ENCODE measurements at regions not wholly inside any gene's neighbourhood (a gene's known extent, or its start where the extent isn't known, plus 50 kb on each side); places are given as distances from the start of the nearest gene placed in this dataset.

GRCh38 chr18:51658436-51658835 is 461.0 kb upstream of the MEX3C start:
- no peaks in the 10 kb centered on the region for H3K36me3 Mint-ChIP-seq (ENCODE audit: low read depth)
- peaks cover 13% of the 10 kb centered on the region for H3K27me3 Mint-ChIP-seq (ENCODE audit: low read depth)
- no peak for DNase-seq (ENCODE audit: low read depth, low spot score)
- H3K27ac Mint-ChIP-seq (ENCODE audit: unreplicated experiment), result peak overlapping the region; percentile 48
- no peak for TF ChIP-seq CTCF (conservative IDR thresholded peaks at IDR 0.05)
- H3K9me3 Mint-ChIP-seq, result no peaks in the 10 kb centered on the region
- H3K4me3 Mint-ChIP-seq, result no peak overlapping the region
- peaks cover 19% of the 10 kb centered on the region for H3K4me1 Mint-ChIP-seq

DNA sequence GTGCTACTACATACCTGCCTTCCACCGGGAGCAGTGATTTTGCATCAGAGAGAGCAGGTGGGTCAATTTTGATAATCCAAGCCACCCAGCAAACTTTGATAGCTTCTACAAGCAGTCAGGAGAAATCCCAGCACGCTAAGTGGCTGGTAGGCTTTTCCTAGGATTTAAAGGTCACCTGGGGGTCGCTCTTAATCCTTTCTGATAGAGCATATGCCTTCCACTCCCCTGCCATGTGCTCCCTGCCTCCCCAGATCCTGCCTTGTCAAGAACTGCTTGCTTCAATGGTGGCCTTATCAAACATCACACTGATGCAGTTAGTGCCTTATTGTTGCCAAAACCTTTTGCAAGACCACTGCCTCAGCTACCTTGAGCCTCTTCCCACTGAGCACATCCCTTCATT is 462.3 kb upstream of the MEX3C start:
- Mint-ChIP-seq H3K9me3 (no peaks in the 10 kb centered on the region), H3K4me3 (no peak overlapping the region), H3K27ac (ENCODE audit: unreplicated experiment) (no peak overlapping the region), H3K36me3 (ENCODE audit: low read depth) (no peaks in the 10 kb centered on the region), H3K4me1 (peaks cover 7% of the 10 kb centered on the region), H3K27me3 (ENCODE audit: low read depth) (peaks cover 9% of the 10 kb centered on the region)
- no peak for TF ChIP-seq CTCF (conservative IDR thresholded peaks at IDR 0.05)
- DNase-seq (ENCODE audit: low read depth, low spot score), result no peak

GRCh38 chr18:51660188-51660715 is 462.8 kb upstream of the MEX3C start:
- H3K36me3 Mint-ChIP-seq (ENCODE audit: low read depth), result no peaks in the 10 kb centered on the region
- H3K4me1 Mint-ChIP-seq, result peaks cover 8% of the 10 kb centered on the region
- TF ChIP-seq CTCF (conservative IDR thresholded peaks at IDR 0.05), result no peak
- H3K27ac Mint-ChIP-seq (ENCODE audit: unreplicated experiment), result no peak overlapping the region
- no peaks in the 10 kb centered on the region for H3K9me3 Mint-ChIP-seq
- H3K4me3 Mint-ChIP-seq, result no peak overlapping the region
- no peak for DNase-seq (ENCODE audit: low read depth, low spot score)
- peaks cover 7% of the 10 kb centered on the region for H3K27me3 Mint-ChIP-seq (ENCODE audit: low read depth)

DNA sequence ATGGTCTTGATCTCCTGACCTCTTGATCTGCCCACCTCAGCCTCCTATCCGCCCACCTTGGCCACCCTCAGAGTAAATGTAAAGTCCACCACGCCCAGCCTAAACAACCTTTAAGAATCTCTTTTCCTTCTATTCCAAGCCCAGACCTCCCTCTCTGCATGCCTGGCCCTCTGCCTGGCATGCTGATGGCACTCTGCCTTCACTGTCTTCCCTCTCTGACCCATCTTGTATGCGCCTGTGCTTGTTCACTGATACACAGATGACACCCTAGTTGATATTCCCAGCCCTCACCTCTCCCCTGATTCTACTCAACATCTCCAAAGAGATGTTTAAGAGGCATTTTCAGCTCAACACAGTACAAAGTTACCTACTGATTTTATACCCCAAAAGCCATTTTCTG is 466.8 kb upstream of the MEX3C start:
- TF ChIP-seq CTCF (conservative IDR thresholded peaks at IDR 0.05), result no peak
- H3K27ac Mint-ChIP-seq (ENCODE audit: unreplicated experiment), result no peak overlapping the region
- H3K9me3 Mint-ChIP-seq, result no peaks in the 10 kb centered on the region
- peaks cover 31% of the 10 kb centered on the region for H3K4me1 Mint-ChIP-seq
- no peak for DNase-seq (ENCODE audit: low read depth, low spot score)
- H3K27me3 Mint-ChIP-seq (ENCODE audit: low read depth), result peaks cover 2% of the 10 kb centered on the region
- H3K36me3 Mint-ChIP-seq (ENCODE audit: low read depth), result no peaks in the 10 kb centered on the region
- no peak overlapping the region for H3K4me3 Mint-ChIP-seq

GRCh38 chr18:51666763-51667191 is 469.3 kb upstream of the MEX3C start:
- Mint-ChIP-seq H3K9me3 (no peaks in the 10 kb centered on the region), H3K36me3 (ENCODE audit: low read depth) (no peaks in the 10 kb centered on the region), H3K27ac (ENCODE audit: unreplicated experiment) (peak overlapping the region; percentile 91), H3K27me3 (ENCODE audit: low read depth) (peaks cover 2% of the 10 kb centered on the region), H3K4me1 (peaks cover 31% of the 10 kb centered on the region), H3K4me3 (no peak overlapping the region)
- TF ChIP-seq CTCF (conservative IDR thresholded peaks at IDR 0.05), result no peak
- no peak for DNase-seq (ENCODE audit: low read depth, low spot score)
